ENCODE measurements at regions not wholly inside any gene's neighbourhood (a gene's known extent, or its start where the extent isn't known, plus 50 kb on each side); places are given as distances from the start of the nearest gene placed in this dataset.

DNA sequence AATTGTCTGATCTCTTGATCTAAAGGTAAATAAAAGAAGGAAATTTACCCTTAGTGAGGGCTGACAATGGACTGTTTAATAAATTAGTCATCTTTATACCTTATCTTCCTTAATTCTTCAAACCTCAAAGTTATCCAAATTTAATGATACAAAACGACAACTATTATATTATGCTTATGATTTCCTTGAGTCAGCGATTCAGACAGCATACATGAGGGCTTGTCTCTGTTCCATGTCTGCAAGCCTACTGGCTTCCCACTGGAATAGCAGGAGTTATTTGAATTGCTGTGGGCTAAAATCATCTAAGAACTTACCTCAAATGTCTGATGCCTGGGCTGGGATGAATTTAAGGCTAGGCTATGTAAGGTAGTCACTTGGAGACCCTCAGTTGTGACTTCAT is 197.2 kb upstream of the MDGA2 start:
- no peak for DNase-seq (ENCODE audit: low spot score)

DNA sequence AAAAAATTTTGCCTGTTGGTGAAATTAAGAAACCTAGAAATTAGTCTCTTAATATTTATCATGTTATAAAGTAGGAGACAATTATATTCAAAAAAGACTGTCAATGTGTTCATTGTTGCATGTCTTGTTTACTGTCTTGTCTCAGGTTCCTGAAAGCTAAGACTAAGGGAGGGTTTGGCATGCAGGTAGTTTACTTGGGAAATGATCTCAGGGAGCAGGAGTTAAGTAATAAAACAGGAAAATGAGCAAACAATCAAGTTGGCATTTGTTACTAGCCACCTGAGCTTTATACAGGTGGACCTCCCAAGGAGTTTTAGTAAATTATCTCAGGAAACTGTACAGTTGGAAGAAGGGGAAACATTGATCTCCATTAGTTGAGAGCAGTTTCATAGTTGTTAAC is 188.0 kb upstream of the MDGA2 start:
- DNase-seq (ENCODE audit: low spot score), result no peak

GRCh38 chr14:47857646-47858045 is 182.2 kb upstream of the MDGA2 start:
- DNase-seq (ENCODE audit: low spot score), result no peak

DNA sequence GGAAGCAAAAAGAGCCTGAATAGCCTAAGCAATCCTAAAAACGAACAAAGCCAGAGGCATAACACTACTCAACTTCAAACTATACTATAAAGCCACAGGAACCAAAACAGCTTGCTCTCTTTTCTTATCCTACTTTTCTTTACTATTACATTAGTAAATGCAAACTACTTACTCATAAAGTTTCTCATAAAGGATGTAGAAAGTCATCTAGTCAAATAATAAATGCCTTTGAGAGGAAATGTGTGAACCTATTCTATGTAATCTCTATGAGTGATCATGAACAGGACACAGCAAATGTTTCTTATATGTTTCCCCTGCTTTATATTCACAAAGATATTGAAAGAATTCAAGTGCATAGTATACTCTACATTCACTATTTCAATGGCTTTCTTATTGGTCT is 176.9 kb upstream of the MDGA2 start:
- DNase-seq (ENCODE audit: low spot score), result no peak

GRCh38 chr14:47846008-47846407 is 170.6 kb upstream of the MDGA2 start:
- DNase-seq (ENCODE audit: low spot score), result no peak

GRCh38 chr14:47843236-47843635 is 167.8 kb upstream of the MDGA2 start:
- no peak for DNase-seq (ENCODE audit: low spot score)

GRCh38 chr14:47833011-47833410 is 157.6 kb upstream of the MDGA2 start:
- DNase-seq (ENCODE audit: low spot score), result no peak

- no peak for DNase-seq (ENCODE audit: low spot score)
These were observed 151.4 kb upstream of the MDGA2 start for GRCh38 chr14:47826809-47827208.

DNA sequence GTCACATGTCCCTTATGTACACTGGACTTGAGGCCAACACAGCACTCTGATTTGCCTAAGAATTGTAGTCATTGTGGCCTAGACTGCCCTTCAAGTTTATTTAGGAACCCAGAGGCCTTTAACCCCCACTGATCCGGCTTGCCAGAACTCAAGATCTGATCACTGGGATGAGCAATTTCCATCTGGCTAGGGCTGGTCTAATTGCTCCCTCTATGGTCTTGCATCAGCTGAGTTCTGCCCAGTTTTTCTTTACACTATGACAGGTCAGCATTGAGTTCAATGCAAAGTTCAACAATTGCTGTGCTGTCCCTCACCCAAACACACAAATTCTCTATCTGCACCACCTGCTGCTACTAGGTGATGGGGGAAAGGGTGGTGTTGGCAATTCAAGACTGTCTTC is 146.9 kb upstream of the MDGA2 start:
- no peak for DNase-seq (ENCODE audit: low spot score)

- no peak for DNase-seq (ENCODE audit: low spot score)
These were observed 145.7 kb upstream of the MDGA2 start for GRCh38 chr14:47821135-47821534.

- no peak for DNase-seq (ENCODE audit: low spot score)
These were observed 115.1 kb upstream of the MDGA2 start for GRCh38 chr14:47790477-47790876.

DNA sequence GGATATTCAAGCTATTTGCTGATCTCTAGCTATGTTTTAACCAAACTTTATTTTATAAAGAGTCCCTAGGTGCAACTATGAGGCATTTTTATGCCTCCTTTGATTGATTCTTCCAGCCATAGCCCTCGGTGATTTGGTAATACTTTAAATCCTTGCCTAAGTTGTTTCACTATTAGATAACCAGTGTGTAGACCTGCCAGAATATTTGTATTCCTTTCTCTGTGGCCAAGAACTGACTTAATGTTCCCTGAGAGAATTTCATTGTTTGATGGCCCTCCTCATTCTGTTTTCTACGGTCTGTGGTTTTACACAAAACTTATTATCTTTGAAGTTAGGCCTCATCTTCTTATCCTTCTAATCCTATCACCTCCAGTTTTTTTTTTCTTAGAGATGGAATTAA is 109.7 kb upstream of the MDGA2 start:
- no peak for DNase-seq (ENCODE audit: low spot score)

DNA sequence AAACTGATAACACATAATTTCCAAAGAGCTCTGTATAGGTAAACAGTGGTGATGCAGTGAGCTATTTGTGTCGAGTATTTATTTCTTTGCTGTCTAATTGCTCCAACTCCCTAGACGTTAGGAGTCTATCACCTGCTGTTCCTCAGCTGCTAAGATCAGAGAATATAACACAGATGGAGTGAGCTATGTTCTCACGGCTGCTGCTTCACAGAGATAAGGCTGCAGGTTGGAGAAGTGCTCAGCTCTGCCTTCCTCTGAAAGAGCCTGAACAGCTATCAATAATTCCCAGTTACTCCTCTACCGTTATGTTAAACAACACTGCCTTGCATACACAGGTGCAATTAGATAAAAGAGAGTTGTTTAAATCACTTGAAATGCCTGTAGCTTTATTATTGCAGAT is 103.2 kb upstream of the MDGA2 start:
- no peak for DNase-seq (ENCODE audit: low spot score)

- no peak for DNase-seq (ENCODE audit: low spot score)
These were observed 97.2 kb upstream of the MDGA2 start for GRCh38 chr14:47772652-47773051.

DNA sequence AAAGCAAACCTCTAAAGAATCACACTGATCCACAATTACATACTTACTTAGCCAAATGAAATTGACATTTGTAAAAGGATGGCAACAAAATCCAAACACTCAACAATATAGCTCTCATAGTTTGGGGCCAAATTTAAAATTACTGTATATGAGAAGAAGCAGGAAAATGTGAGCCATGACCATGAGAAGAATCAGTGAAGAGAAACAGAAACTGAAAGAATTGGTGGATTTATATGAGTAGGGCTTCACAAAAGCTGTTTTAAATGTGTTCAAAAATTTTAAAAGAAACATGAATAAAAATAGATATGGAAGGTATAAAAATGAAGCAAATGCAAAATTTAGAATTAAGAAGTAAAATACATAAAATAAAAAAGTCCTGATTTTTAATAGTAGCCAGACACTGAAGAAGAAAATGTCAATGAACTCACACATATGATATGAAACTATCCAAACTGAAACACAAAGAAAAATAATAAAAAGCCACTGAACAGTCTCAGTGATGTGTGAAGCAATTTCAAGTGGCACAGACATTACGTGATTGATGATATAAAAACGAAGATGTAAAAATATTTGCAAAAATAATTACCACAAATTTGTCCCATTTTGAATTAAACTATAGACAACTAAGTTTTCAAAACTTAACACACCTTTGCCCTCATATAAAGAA is 87.9 kb upstream of the MDGA2 start:
- DNase-seq (ENCODE audit: low spot score), result no peak

DNA sequence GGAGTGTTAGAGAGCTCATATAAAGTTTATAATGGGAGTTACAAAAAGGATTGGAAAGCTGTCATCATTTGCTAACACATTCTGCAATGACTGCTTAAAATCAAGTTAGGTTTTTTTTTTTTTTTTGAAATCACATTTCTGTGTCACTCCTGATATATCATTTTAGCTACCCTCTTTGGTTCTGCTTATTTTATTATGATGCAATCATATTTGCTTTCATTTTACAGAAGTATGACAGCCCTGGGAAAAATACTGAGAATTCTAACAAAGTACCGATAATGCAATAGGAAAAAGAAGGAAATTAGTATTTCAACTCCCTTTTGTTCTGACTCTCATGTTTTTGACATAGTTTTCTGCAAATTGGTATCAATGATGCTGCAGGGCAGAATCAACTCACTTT is 71.6 kb upstream of the MDGA2 start:
- no peak for DNase-seq (ENCODE audit: low spot score)

DNA sequence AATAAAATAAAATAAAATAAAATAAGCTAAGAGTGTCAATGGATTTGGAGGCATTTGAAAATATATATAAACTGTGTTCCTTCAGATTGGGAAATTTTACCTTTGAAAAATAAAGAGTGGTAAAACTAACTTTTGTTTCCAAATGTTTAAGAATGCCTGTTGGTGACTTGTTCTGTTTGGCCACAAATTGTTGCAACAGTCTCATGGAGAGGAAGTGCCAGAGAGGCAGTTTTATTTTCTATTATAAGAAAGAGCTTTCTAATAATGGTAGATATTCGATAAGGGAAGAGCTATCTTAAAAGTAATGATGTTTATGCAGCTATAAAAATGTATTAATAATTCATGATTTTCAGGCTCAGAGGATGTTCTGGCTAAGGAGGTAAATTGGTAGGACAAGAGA is 68.8 kb upstream of the MDGA2 start:
- DNase-seq (ENCODE audit: low spot score), result no peak

GRCh38 chr14:47739541-47739940 is 64.1 kb upstream of the MDGA2 start:
- DNase-seq (ENCODE audit: low spot score), result no peak

DNA sequence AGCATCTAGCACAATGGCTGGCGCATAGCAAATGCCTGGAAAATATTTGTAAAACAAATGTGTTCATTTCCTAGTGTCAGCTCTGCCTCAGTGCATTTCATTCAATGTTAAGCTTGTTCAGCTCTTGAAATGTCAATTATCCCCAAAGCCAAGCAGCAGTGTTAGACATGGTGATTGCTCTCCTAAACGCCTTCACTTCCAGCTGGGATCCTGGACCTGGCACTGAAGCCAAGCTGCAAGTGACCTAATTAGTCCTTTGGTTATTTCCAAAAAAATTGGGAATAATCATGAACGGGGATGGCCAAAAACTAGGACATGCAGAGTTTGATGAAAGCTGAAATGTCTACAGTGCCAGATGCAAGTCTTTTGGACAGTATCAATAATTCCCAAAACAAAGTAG is 54.9 kb upstream of the MDGA2 start:
- DNase-seq (ENCODE audit: low spot score), result no peak
